ENCODE measurements at regions not wholly inside any gene's neighbourhood (a gene's known extent, or its start where the extent isn't known, plus 50 kb on each side); places are given as distances from the start of the nearest gene placed in this dataset.
"Not testable (repeated sequence)": the region's sequence is repeated elsewhere in the genome, so short reads cannot be mapped to it uniquely, and the experiment has no call there.

DNA sequence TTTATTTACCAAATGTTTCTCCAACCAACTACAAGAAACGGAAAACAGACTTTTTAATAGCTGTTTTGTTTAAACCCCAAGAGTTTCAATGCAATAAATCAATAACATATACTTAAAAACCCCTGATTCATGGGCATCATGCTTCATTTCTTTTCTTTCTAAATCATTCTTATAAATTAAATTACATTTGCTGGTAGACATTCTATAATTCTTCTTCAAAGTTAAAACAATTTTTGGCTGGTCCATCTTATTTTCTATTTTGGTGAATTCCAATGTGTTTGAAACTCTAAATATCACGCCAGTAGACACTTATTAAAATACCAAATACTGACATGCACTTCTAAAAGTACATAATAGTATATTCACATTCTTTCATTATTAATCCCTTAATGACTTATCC, 408.6 kb downstream of the LIG4 start:
- H3K9me3 Mint-ChIP-seq, result no peaks in the 10 kb centered on the region
- H3K4me1 Mint-ChIP-seq, result no peaks in the 10 kb centered on the region
- H3K36me3 Mint-ChIP-seq (ENCODE audit: low read depth), result no peaks in the 10 kb centered on the region
- H3K4me3 Mint-ChIP-seq, result no peak overlapping the region
- H3K27me3 Mint-ChIP-seq, result no peaks in the 10 kb centered on the region
- no peak overlapping the region for H3K27ac Mint-ChIP-seq
- no peak for ATAC-seq (replicated peaks)

DNA sequence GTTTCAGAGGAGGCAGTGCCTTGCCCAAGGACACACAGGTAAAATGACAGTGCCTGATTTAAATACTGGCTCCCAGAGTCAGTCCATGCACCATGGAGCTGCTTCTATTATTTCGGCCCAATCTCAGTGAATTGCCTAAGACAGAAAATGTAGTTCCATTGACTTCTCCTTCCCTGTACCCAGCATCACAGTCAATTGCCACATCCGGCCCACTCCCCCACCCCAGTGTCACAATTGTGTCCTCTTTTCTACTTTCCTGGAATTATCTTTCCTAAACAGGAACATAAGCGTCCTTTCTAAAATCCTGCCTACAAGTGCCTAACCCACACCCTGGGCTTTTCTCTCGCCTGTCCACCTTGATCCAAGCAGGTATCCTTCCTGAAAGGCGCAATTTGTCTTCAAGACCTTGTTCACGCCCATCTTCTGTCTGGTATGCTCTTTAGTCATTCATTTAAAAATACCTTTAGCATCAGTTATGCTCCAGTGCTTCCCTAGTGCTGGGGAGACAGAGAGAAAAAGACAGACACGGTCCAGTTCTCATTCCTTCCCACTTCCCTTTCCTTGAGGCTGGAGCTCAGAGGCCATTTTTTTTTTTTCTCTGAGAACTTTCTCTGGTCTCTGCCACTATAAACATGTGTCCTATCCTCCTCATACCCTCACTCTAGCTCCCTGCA, 411.4 kb downstream of the LIG4 start:
- no peaks in the 10 kb centered on the region for H3K27me3 Mint-ChIP-seq

DNA sequence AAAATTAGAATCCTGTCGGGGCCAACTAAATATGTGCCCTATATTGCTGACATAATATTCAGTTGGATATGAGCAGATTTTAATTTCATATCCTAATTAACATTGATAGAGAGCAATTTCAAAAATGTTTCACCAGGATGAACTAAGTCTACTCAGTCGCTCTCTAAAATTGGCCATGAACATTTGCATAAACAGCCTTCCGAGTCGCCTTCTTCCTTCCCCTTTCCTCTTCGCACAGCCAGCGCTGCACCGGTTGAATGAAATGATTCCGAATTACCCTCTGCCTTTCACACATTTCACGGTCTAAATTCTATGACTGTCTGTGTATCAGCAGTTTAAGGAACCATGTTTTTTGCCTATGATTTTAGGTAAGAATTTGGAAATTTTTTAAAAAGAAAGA, 413.7 kb downstream of the LIG4 start:
- Mint-ChIP-seq H3K27me3 (no peaks in the 10 kb centered on the region), H3K4me3 (no peak overlapping the region), H3K36me3 (ENCODE audit: low read depth) (no peaks in the 10 kb centered on the region), H3K27ac (no peak overlapping the region), H3K4me1 (no peaks in the 10 kb centered on the region), H3K9me3 (peaks cover 4% of the 10 kb centered on the region)
- no peak for ATAC-seq (replicated peaks)

More for the DNA sequence above, 411.4 kb downstream of the LIG4 start:
- ATAC-seq (replicated peaks), result no peak
- H3K27ac Mint-ChIP-seq, result no peak overlapping the region
- H3K4me3 Mint-ChIP-seq, result no peak overlapping the region
- no peaks in the 10 kb centered on the region for H3K36me3 Mint-ChIP-seq (ENCODE audit: low read depth)
- no peaks in the 10 kb centered on the region for H3K4me1 Mint-ChIP-seq
- H3K9me3 Mint-ChIP-seq, result no peaks in the 10 kb centered on the region

DNA sequence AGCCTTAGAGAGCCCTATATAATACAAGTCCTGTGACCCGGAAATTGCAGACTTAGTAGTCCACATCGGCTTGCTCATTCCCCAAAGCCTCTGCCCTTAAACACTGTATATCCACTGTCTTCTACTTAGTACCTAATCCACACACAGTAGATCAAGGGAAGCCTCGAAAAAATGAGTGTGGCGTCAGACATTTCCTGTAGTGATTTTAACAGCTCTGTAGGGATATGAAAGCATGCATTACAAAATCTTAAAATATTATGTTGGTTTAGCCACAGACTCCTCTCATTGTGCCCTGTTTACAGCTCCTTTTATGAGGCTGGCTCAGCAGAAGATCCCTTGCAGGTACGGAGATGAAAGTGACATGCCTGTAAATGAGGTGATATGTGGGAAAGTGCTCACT, 416.3 kb downstream of the LIG4 start:
- no peaks in the 10 kb centered on the region for H3K4me1 Mint-ChIP-seq
- no peak for ATAC-seq (replicated peaks)
- H3K9me3 Mint-ChIP-seq, result peaks cover 6% of the 10 kb centered on the region
- no peaks in the 10 kb centered on the region for H3K36me3 Mint-ChIP-seq (ENCODE audit: low read depth)
- no peaks in the 10 kb centered on the region for H3K27me3 Mint-ChIP-seq
- H3K27ac Mint-ChIP-seq, result no peak overlapping the region
- no peak overlapping the region for H3K4me3 Mint-ChIP-seq

DNA sequence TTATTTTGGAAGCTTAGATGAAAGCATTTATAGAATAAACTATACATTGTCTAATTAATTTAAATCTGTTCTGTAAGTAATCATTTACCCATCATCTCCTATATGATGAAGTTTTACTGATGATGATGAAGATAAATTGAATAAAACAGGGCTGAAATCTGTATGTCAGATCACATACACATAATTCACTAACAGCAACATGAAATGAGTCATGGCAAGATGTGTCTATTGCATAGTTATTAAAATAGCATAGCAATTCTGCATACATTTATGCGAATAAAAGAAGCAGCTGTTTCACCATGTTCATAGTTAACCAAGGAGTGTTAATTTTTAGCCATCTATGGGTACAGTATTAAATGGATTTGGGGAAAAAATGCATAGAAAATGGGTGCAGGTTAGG, 424.9 kb downstream of the LIG4 start:
- Mint-ChIP-seq H3K4me1 (no peaks in the 10 kb centered on the region), H3K9me3 (peaks cover 3% of the 10 kb centered on the region), H3K4me3 (no peak overlapping the region), H3K36me3 (ENCODE audit: low read depth) (no peaks in the 10 kb centered on the region), H3K27me3 (no peaks in the 10 kb centered on the region), H3K27ac (no peak overlapping the region)
- no peak for ATAC-seq (replicated peaks)

DNA sequence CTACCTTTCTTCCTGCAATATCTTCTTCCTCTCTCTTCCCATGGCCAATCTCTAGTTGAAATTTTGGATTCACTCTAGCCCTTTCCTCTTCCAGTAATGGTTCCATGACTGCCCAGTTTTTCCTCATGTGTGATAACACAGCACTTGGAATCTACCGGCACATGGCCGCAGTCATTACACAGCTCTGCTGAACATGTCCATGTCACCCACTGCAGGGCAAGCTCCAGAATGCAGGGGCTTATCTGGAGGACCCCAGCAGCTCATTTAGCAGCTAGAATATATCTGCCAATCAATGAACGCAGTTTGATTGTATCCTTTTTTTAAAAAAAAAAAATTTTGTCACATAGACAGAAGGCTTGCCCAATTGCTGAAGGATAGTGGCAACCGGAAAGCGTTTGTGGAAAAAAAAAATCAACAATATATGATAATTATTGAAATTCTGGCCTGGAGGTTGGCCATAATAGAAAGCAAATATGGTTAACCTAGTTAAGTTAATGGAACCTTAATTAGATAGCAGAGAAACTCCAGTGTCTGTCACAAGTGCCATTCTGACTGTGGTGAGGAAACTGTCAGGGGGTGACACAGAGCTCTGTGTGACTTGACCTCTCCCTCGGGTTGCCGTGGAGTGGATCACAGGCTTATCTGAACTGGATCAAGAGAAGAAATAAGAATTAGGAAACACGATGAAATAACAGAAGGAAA, 426.7 kb downstream of the LIG4 start:
- H3K27ac Mint-ChIP-seq, result no peak overlapping the region
- H3K4me3 Mint-ChIP-seq, result no peak overlapping the region
- no peak for ATAC-seq (replicated peaks)
- no peaks in the 10 kb centered on the region for H3K27me3 Mint-ChIP-seq
- H3K36me3 Mint-ChIP-seq (ENCODE audit: low read depth), result no peaks in the 10 kb centered on the region
- no peaks in the 10 kb centered on the region for H3K4me1 Mint-ChIP-seq
- peaks cover 3% of the 10 kb centered on the region for H3K9me3 Mint-ChIP-seq

DNA sequence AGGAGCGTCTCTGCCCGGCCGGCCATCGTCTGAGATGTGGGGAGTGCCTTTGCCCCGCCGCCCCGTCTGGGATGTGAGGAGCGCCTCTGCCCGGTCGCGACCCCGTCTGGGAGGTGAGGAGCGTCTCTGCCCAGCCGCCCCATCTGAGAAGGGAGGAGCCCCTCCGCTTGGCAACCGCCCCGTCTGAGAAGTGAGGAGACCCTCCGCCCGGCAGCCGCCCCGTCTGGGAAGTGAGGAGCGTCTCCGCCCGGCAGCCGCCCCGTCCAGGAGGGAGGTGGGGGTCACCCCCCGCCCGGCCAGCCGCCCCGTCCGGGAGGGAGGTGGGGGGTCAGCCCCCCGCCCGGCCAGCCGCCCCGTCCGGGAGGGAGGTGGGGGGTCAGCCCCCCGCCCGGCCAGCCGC, 432.7 kb downstream of the LIG4 start:
- H3K27ac Mint-ChIP-seq; H3K4me1 Mint-ChIP-seq; H3K36me3 Mint-ChIP-seq (ENCODE audit: low read depth); H3K27me3 Mint-ChIP-seq; H3K9me3 Mint-ChIP-seq; ATAC-seq (replicated peaks); H3K4me3 Mint-ChIP-seq: not testable (repeated sequence)

DNA sequence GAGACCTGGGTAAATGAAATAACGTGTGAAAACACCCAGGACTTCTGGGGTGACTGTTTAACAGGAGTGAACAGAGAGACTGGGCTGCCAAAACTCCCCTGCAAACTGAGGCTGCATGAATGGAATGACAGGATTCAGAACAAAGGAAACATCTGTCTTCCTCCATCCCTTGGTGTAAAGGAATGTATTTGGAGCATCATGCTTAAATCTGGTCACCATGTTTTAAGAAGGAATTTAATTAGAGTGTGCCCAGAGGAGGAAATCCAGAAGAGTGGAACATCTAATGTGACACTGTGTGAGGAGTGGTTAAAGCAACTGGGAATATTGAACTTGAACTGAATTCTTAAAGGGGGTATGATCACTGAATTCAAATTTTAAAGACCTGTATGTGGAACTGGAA, 437.2 kb downstream of the LIG4 start:
- no peak for ATAC-seq (replicated peaks)
- H3K27ac Mint-ChIP-seq, result no peak overlapping the region
- no peaks in the 10 kb centered on the region for H3K4me1 Mint-ChIP-seq
- no peaks in the 10 kb centered on the region for H3K27me3 Mint-ChIP-seq
- H3K36me3 Mint-ChIP-seq (ENCODE audit: low read depth), result no peaks in the 10 kb centered on the region
- H3K9me3 Mint-ChIP-seq, result peaks cover 3% of the 10 kb centered on the region
- H3K4me3 Mint-ChIP-seq, result no peak overlapping the region

DNA sequence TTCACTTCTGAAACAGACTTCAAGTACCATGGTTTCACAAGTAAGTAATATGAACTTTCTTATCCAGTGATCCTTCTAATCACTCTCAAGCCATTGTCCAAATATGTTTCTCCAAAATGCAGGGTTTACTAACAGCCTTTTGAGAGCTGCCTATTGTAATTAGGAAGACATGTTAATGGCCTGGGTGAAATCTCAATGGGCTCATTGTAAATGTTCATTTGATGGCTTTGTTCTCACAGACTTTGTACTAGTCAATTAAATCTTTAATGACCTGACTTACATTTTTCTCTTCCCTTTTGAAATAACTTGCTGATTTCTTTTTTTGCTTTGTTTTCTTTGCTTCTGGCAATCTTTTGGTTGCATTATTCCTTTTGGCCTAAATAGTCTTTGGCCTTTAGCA, 444.8 kb downstream of the LIG4 start:
- H3K36me3 Mint-ChIP-seq (ENCODE audit: low read depth), result no peaks in the 10 kb centered on the region
- H3K4me3 Mint-ChIP-seq, result no peak overlapping the region

DNA sequence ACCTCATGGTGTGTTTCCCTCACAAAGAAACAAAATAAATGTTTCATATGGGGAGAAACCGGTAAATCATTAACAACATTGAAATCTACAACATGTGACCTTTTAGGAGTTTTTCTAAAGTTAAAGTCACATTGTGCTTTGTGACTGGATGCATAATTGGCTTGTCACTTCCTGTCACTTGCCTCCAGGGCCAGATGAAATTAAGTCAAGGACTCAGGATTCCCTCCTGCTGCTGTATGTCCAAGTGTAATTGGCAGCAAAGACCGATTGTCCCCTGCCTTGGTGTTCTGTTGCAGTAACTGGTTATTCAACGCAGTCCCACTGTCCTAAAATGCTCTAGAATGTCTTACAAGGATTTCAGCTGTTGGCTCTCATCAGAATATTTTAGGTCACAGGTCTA, 448.2 kb downstream of the LIG4 start:
- Mint-ChIP-seq H3K4me1 (no peaks in the 10 kb centered on the region), H3K9me3 (no peaks in the 10 kb centered on the region), H3K36me3 (ENCODE audit: low read depth) (no peaks in the 10 kb centered on the region), H3K27ac (no peak overlapping the region), H3K27me3 (no peaks in the 10 kb centered on the region), H3K4me3 (no peak overlapping the region)
- ATAC-seq (replicated peaks), result no peak

More for the DNA sequence above, 444.8 kb downstream of the LIG4 start:
- no peaks in the 10 kb centered on the region for H3K27me3 Mint-ChIP-seq
- no peak for ATAC-seq (replicated peaks)
- no peak overlapping the region for H3K27ac Mint-ChIP-seq
- H3K4me1 Mint-ChIP-seq, result no peaks in the 10 kb centered on the region
- no peaks in the 10 kb centered on the region for H3K9me3 Mint-ChIP-seq

DNA sequence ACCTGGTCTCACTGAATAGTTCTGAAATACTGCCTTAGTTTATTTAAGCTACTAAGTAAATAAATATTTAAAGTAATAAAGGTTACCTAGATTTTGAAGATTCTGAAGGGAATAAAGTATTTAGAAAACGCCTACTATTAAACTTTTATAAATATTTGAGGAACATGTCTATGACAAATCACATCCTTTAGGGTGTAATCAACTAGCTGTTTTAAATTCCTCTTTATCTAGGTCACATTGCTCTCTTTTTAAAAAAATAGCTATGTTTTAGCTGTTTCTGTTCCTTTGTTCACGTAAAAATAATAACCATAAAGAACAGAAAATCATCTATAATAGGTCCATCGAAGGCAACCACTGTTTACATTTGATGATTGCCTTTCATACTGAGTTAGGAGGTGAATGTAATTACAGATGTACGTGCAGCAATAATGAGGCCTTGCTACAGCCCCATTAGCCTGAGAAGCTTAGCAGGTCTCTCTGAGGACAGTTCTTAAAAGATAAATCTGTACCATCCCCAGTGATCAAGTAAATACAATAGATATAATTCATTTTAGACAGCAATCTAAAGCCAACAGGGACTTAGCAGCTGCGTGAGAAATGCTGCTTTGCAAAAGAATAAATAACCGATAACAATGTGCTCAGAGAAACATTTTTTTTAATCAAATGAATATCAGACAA, 449.5 kb downstream of the LIG4 start:
- no peaks in the 10 kb centered on the region for H3K4me1 Mint-ChIP-seq
- H3K27me3 Mint-ChIP-seq, result no peaks in the 10 kb centered on the region
- ATAC-seq (replicated peaks), result no peak
- no peak overlapping the region for H3K27ac Mint-ChIP-seq
- no peaks in the 10 kb centered on the region for H3K36me3 Mint-ChIP-seq (ENCODE audit: low read depth)
- peaks cover under 1% of the 10 kb centered on the region for H3K9me3 Mint-ChIP-seq
- H3K4me3 Mint-ChIP-seq, result no peak overlapping the region

DNA sequence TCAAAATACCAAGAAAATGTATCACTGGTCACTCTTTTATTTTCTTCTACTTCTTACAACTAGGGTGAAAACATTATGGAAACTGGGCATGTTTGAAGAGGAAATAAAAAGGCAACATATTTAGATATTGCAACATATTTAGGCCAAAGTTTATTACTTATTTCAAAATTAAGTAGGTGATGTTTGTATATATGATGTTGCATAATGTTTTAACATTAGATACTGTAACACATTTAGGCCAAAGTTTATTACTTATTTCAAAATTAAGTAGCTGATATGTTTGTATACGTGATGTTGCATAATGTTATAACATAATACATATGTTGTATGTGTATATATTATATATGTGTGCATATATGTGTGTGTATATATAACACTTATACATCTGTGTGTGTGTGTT, 451.3 kb downstream of the LIG4 start:
- H3K27ac Mint-ChIP-seq, result no peak overlapping the region
- H3K36me3 Mint-ChIP-seq (ENCODE audit: low read depth), result no peaks in the 10 kb centered on the region
- no peaks in the 10 kb centered on the region for H3K27me3 Mint-ChIP-seq
- no peaks in the 10 kb centered on the region for H3K4me1 Mint-ChIP-seq
- peaks cover 3% of the 10 kb centered on the region for H3K9me3 Mint-ChIP-seq
- no peak for ATAC-seq (replicated peaks)
- H3K4me3 Mint-ChIP-seq, result no peak overlapping the region

DNA sequence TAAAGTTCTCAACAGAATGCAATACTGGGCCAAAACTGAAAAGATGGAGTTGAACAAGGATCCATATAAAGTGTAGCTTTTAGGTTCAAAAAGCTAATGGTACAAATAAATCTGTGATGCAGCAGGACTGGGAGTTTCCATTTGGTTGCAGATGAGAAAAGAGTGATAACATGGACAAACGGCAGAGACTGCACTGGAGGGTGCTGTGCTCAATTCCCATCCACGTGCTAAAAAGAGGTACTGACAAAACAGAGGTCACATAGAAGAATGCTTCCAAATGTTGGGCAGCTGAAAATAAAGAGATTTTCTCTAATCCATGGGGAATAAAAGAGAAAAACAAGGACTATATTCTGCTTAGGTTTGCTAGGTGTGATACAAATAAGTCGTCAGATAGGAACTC, 461.6 kb downstream of the LIG4 start:
- ATAC-seq (replicated peaks), result no peak
- H3K9me3 Mint-ChIP-seq, result peaks cover 7% of the 10 kb centered on the region
- no peaks in the 10 kb centered on the region for H3K27me3 Mint-ChIP-seq
- H3K4me1 Mint-ChIP-seq, result no peaks in the 10 kb centered on the region
- no peak overlapping the region for H3K27ac Mint-ChIP-seq
- H3K36me3 Mint-ChIP-seq (ENCODE audit: low read depth), result no peaks in the 10 kb centered on the region
- no peak overlapping the region for H3K4me3 Mint-ChIP-seq

DNA sequence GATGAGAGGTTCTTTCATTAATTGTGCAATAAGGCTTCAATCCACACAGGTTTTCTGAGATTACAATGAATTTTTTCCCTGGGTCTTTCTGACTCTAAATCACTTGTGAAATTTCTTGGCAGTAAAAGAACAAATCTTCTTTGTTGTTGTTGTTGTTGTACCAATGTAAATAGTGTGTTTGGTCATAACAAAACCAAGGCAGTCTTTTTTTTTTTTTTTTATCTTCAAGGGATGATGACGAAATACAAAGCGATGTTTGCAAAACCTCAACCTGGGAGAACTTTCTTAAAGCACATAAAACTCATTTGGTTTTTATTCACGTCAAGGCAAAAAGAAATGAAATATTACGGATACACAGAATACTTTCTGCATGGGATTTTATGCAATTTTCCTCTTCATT, 462.0 kb downstream of the LIG4 start:
- H3K4me3 Mint-ChIP-seq, result no peak overlapping the region

DNA sequence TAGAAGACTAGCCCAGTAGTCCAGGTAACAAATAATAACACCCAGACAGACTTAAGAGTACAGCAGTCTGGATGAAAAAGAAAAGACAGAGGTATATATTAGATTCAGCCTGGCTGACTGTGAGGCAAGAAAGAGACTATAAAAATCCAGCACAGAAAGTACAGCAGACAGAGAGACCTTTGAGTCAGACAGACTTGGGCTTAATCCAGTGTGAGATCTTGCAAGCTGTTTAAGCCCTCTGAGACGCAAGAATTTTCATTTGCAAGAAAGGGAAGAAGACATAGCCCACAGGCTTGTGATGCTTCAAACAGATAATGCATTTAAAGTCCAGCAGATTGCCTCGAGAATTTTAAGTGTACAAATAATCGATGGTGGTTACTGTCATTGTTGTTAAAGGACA, 471.4 kb downstream of the LIG4 start:
- Mint-ChIP-seq H3K27ac (no peak overlapping the region), H3K36me3 (ENCODE audit: low read depth) (no peaks in the 10 kb centered on the region), H3K27me3 (no peaks in the 10 kb centered on the region), H3K4me3 (no peak overlapping the region), H3K9me3 (peaks cover 5% of the 10 kb centered on the region), H3K4me1 (no peaks in the 10 kb centered on the region)
- no peak for ATAC-seq (replicated peaks)

More for the DNA sequence above, 462.0 kb downstream of the LIG4 start:
- no peak for ATAC-seq (replicated peaks)
- Mint-ChIP-seq H3K36me3 (ENCODE audit: low read depth) (no peaks in the 10 kb centered on the region), H3K4me1 (no peaks in the 10 kb centered on the region), H3K27me3 (no peaks in the 10 kb centered on the region), H3K27ac (no peak overlapping the region), H3K9me3 (peaks cover 7% of the 10 kb centered on the region)

All from activated T-helper 17 cell treated with anti-CD3 and anti-CD28 coated beads, Interleukin-2, amount 50 U/mL, for 72 hours (primary cell).